ENCODE measurements at regions not wholly inside any gene's neighbourhood (a gene's known extent, or its start where the extent isn't known, plus 50 kb on each side); places are given as distances from the start of the nearest gene placed in this dataset.

- TF ChIP-seq CTCF (IDR thresholded peaks at IDR 0.05): no peak
- H3K36me3 Mint-ChIP-seq (ENCODE audit: unreplicated experiment): no peaks in the 10 kb centered on the region
- no peak overlapping the region for H3K4me3 Mint-ChIP-seq (ENCODE audit: unreplicated experiment)
- no peaks in the 10 kb centered on the region for H3K4me1 Mint-ChIP-seq (ENCODE audit: unreplicated experiment)
- H3K27me3 Mint-ChIP-seq (ENCODE audit: unreplicated experiment): no peaks in the 10 kb centered on the region
- no peaks in the 10 kb centered on the region for H3K9me3 Mint-ChIP-seq (ENCODE audit: unreplicated experiment)
- H3K27ac Mint-ChIP-seq (ENCODE audit: unreplicated experiment): no peak overlapping the region
- DNase-seq (ENCODE audit: extremely low spot score, unreplicated experiment): no peak
These were observed 203.1 kb upstream of the NDST3 start for GRCh38 chr4:117831060-117831683.

DNA sequence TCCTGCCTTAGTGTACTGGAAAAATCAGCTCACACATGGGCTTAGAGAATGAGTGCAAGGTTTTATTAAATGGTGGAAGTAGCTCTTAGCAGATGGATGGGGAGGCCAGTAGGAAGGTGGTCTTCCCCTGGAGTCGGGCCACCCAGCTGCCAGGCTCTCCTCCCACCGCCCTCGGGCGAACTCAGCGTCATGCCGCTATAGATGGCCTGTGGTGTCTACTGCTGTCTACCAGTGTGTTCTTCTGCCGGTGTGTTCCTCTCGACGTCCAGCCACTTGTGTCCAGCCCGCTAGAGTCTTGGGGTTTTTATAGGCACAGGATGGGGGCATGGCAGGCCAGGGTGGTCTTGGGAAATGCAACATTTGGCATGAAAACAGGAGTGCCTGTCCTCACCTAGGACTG, 198.7 kb upstream of the NDST3 start:
- DNase-seq (ENCODE audit: extremely low spot score, unreplicated experiment): no peak
- H3K36me3 Mint-ChIP-seq (ENCODE audit: unreplicated experiment): no peaks in the 10 kb centered on the region
- TF ChIP-seq CTCF (IDR thresholded peaks at IDR 0.05): no peak
- H3K4me3 Mint-ChIP-seq (ENCODE audit: unreplicated experiment): no peak overlapping the region
- H3K4me1 Mint-ChIP-seq (ENCODE audit: unreplicated experiment): no peaks in the 10 kb centered on the region
- H3K27ac Mint-ChIP-seq (ENCODE audit: unreplicated experiment): no peak overlapping the region
- no peaks in the 10 kb centered on the region for H3K9me3 Mint-ChIP-seq (ENCODE audit: unreplicated experiment)
- no peaks in the 10 kb centered on the region for H3K27me3 Mint-ChIP-seq (ENCODE audit: unreplicated experiment)

DNA sequence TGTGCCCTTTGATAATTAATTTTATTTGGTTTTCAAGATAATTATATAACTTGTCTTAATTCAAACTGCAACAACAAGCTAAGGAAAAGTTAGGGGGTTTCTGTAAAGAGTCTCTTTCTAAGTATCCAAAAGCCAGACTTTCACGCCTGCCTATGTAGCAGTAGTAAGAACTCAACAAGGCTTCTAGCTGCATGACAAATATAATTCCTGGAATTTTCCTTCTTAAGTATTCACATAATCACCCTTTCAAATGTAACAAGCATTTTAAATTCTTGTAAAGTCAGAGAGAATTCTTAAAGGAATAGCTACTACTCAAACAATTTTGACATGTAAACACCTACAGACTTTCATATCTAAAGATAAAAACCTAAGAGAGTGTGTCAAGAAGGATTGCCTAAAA, 189.7 kb upstream of the NDST3 start:
- no peak for TF ChIP-seq CTCF (IDR thresholded peaks at IDR 0.05)
- DNase-seq (ENCODE audit: extremely low spot score, unreplicated experiment): no peak
- Mint-ChIP-seq H3K4me1 (ENCODE audit: unreplicated experiment) (no peaks in the 10 kb centered on the region), H3K27ac (ENCODE audit: unreplicated experiment) (no peak overlapping the region), H3K36me3 (ENCODE audit: unreplicated experiment) (no peaks in the 10 kb centered on the region), H3K27me3 (ENCODE audit: unreplicated experiment) (peaks cover 5% of the 10 kb centered on the region), H3K4me3 (ENCODE audit: unreplicated experiment) (no peak overlapping the region), H3K9me3 (ENCODE audit: unreplicated experiment) (no peaks in the 10 kb centered on the region)

DNA sequence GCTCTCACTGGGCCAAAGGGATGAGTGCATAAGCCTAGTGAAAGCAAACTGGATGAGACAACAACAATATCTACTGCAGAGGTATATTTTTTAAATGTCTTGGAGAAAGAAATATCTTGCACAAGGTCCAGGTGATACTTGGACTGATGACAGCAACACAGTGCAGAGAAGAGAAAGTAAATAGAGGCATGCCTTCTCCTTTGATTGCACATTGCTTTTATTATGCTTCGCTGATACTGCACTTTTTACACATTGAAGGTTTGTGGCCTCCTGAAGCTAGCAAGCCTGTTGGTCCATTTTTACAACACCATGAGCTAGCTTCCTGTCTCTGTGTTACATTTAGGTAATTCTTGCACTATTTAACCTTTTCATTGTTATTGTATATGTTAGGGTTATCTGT, 189.0 kb upstream of the NDST3 start:
- no peak for TF ChIP-seq CTCF (IDR thresholded peaks at IDR 0.05)
- Mint-ChIP-seq H3K27me3 (ENCODE audit: unreplicated experiment) (peaks cover 5% of the 10 kb centered on the region), H3K27ac (ENCODE audit: unreplicated experiment) (no peak overlapping the region), H3K4me3 (ENCODE audit: unreplicated experiment) (no peak overlapping the region), H3K36me3 (ENCODE audit: unreplicated experiment) (no peaks in the 10 kb centered on the region), H3K4me1 (ENCODE audit: unreplicated experiment) (no peaks in the 10 kb centered on the region), H3K9me3 (ENCODE audit: unreplicated experiment) (peaks cover 2% of the 10 kb centered on the region)
- DNase-seq (ENCODE audit: extremely low spot score, unreplicated experiment): no peak

GRCh38 chr4:117847849-117848248, 186.4 kb upstream of the NDST3 start:
- Mint-ChIP-seq H3K9me3 (ENCODE audit: unreplicated experiment) (peaks cover 10% of the 10 kb centered on the region), H3K27ac (ENCODE audit: unreplicated experiment) (no peak overlapping the region), H3K4me3 (ENCODE audit: unreplicated experiment) (no peak overlapping the region), H3K27me3 (ENCODE audit: unreplicated experiment) (peaks cover 3% of the 10 kb centered on the region), H3K4me1 (ENCODE audit: unreplicated experiment) (no peaks in the 10 kb centered on the region), H3K36me3 (ENCODE audit: unreplicated experiment) (no peaks in the 10 kb centered on the region)
- DNase-seq (ENCODE audit: extremely low spot score, unreplicated experiment): no peak
- no peak for TF ChIP-seq CTCF (IDR thresholded peaks at IDR 0.05)
